Muscle layer of duodenum (tissue), 2 donors: ENCODE measurements at regions not wholly inside any gene's neighbourhood (a gene's known extent, or its start where the extent isn't known, plus 50 kb on each side); places are given as distances from the start of the nearest gene placed in this dataset.

Experiments used
- H3K27ac ChIP-seq: one replicate; pipeline ENCODE4 v1.7.0; 2013; ENCODE audit warnings: mild to moderate bottlenecking, low read length
- H3K27me3 ChIP-seq: one replicate; pipeline ENCODE4 v1.7.0; 2013; ENCODE audit warnings: low read depth, mild to moderate bottlenecking, control low read depth, low read length
- H3K36me3 ChIP-seq, 2 donors: one replicate each; pipeline ENCODE4 v1.7.0; 2013; ENCODE audit warnings: low read length in 2 of 2, control low read depth in 1 of 2, mild to moderate bottlenecking in 1 of 2; ENCODE audit not compliant: insufficient read depth in 2 of 2, control insufficient read depth in 1 of 2
- H3K4me1 ChIP-seq, 2 donors: one replicate each; pipeline ENCODE4 v1.7.0; 2013; ENCODE audit warnings: low read length in 2 of 2, mild to moderate bottlenecking in 2 of 2, control low read depth in 1 of 2, moderate library complexity in 1 of 2; ENCODE audit not compliant: insufficient read depth in 2 of 2, control insufficient read depth in 1 of 2
- H3K4me3 ChIP-seq, 2 donors: one replicate each; pipeline ENCODE4 v1.7.0; 2013; ENCODE audit warnings: low read length in 2 of 2, low read depth in 1 of 2, mild to moderate bottlenecking in 1 of 2
- H3K9me3 ChIP-seq, 2 donors: one replicate each; pipeline ENCODE4 v1.7.0; 2013; ENCODE audit warnings: low read length in 2 of 2, control low read depth in 1 of 2, mild to moderate bottlenecking in 1 of 2; ENCODE audit not compliant: control insufficient read depth in 1 of 2
- donor health status: healthy.

DNA sequence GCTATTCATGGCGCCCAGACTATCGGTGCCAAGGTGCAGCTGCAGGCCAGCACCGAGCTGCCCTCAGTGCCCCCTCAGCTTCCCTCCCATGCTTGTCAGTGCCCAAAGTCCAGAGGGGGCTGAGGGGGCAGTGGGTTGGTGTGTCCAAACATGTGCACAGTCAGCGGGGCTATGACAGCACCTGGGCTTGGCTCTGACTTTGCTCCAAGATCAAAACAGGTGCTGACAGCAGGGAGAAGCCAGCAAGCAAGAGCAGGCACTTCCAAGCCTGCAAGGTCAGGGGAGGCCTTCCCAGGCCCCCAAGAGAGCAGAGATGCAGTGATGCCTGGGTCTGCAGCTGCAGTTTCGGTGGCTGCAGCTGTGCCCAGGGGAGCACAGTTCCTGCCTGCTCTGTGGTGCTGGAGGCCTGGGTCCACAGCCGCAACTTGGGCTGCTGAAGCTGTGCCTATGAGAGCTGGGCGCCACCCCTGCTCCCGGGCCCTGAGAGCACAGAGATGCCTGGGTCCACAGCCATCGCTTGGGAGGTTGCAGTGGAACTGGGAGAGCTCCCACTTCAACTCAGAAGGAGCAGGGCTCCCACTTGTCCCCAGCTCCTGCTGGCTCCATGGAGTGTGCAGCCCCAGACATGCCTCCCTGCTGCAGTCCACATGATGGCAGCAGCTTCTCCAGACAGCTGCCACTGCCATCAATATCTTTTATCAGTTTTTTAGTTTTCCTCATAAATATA is 775.3 kb upstream of the POU3F3 start:
- H3K4me3 ChIP-seq = no peak overlapping the region
- no peaks in the 10 kb centered on the region for H3K36me3 ChIP-seq
- H3K4me1 ChIP-seq = no peaks in the 10 kb centered on the region
- H3K27ac ChIP-seq = no peak overlapping the region
- H3K9me3 ChIP-seq = no peaks in the 10 kb centered on the region
- no peaks in the 10 kb centered on the region for H3K27me3 ChIP-seq

GRCh38 chr2:104088745-104089144 is 765.2 kb upstream of the POU3F3 start:
- no peak overlapping the region for H3K4me3 ChIP-seq
- H3K27ac ChIP-seq = no peak overlapping the region
- H3K36me3 ChIP-seq = no peaks in the 10 kb centered on the region
- no peaks in the 10 kb centered on the region for H3K27me3 ChIP-seq
- no peaks in the 10 kb centered on the region for H3K4me1 ChIP-seq
- no peaks in the 10 kb centered on the region for H3K9me3 ChIP-seq

GRCh38 chr2:104090407-104090806 is 763.5 kb upstream of the POU3F3 start:
- Histone ChIP-seq H3K9me3 (no peaks in the 10 kb centered on the region), H3K27me3 (no peaks in the 10 kb centered on the region), H3K36me3 (no peaks in the 10 kb centered on the region), H3K4me3 (no peak overlapping the region), H3K4me1 (no peaks in the 10 kb centered on the region), H3K27ac (no peak overlapping the region)

DNA sequence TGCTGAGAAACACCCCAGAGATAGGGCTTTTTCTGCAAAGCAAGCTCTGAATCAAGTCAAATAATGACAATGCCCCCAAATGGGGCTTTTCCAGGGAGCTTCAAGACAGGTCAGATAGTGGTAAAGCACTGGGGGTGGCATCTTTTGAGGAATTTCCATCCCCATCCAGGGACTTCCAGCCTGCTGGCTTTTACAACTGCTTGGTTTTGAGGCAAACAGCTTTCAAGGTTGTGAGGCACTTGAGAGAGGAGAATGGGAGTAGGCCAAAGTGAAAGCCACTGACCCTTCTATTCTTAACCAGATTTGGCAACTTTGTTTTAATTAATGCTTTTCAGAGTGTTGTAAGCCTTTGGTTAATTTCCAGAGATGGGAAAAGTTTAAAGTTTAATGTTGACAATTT is 762.0 kb upstream of the POU3F3 start:
- no peak overlapping the region for H3K27ac ChIP-seq
- H3K36me3 ChIP-seq = no peaks in the 10 kb centered on the region
- H3K27me3 ChIP-seq = no peaks in the 10 kb centered on the region
- no peaks in the 10 kb centered on the region for H3K9me3 ChIP-seq
- H3K4me1 ChIP-seq = no peaks in the 10 kb centered on the region
- no peak overlapping the region for H3K4me3 ChIP-seq

- H3K36me3 ChIP-seq = no peaks in the 10 kb centered on the region
- H3K27me3 ChIP-seq = no peaks in the 10 kb centered on the region
- no peak overlapping the region for H3K27ac ChIP-seq
- H3K4me3 ChIP-seq = no peak overlapping the region
- H3K4me1 ChIP-seq = no peaks in the 10 kb centered on the region
- no peaks in the 10 kb centered on the region for H3K9me3 ChIP-seq
Measured at GRCh38 chr2:104092886-104093285, 761.0 kb upstream of the POU3F3 start.

DNA sequence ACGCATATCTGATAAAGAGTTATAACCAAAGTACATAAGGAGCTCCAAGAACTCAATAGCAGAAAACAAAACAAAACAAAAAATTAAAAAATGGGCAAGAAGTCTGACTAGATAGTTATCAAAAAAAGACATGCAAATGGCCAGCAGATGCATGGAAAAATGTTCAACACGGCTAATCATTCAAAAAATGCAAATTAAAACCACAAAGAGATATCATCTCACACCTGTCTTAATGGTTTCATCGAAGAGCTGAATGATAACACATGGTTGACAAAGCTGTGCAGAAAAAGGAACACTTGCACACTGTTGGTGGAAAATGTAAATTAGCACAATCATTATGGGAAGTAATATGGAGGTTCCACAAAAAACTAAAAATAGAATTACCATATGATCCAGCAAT is 751.3 kb upstream of the POU3F3 start:
- Histone ChIP-seq H3K27me3 (no peaks in the 10 kb centered on the region), H3K36me3 (no peaks in the 10 kb centered on the region), H3K4me1 (no peaks in the 10 kb centered on the region), H3K27ac (no peak overlapping the region), H3K4me3 (no peak overlapping the region), H3K9me3 (no peaks in the 10 kb centered on the region)

DNA sequence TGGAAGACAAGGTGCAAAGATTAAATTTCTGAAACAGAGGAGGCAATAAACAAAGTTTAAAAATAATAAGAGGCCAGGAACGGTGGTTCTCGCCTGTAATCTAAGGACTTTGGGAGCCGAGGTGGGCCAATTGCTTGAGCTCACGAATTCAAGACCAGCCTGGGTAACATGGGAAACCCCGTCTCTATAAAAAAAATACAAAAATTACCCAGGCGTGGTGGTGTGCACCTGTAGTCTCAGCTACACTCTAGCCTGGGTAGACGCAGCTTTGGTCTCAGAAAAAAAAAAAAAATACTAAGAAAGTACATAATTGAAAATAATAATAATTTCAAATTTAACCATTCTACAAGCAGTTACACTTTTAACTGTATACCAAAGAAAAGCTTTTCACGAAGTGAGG is 744.6 kb upstream of the POU3F3 start:
- Histone ChIP-seq H3K27me3 (no peaks in the 10 kb centered on the region), H3K4me1 (no peaks in the 10 kb centered on the region), H3K27ac (no peak overlapping the region), H3K4me3 (no peak overlapping the region), H3K36me3 (no peaks in the 10 kb centered on the region), H3K9me3 (no peaks in the 10 kb centered on the region)

DNA sequence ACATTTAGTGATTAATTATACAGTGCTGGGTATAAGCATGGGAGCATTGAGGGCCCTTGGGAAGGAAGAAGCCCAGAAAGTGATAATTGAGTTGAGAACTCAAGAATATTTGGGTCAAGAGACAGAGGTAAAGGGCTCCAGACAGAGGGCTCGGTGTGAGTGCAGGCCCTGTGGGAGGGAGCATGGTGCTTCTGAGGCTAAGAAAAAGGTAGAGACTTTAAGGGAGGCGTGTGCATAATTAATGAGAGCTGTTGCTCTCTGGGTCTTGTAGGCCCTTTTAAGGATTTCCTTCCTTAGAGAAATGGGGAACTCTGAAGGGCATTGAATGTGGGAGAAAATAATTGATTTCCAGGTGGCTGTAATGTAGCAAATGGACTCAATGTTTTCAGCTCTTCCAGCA is 735.0 kb upstream of the POU3F3 start:
- H3K36me3 ChIP-seq = no peaks in the 10 kb centered on the region
- H3K4me1 ChIP-seq = no peaks in the 10 kb centered on the region
- H3K4me3 ChIP-seq = no peak overlapping the region
- no peaks in the 10 kb centered on the region for H3K27me3 ChIP-seq
- no peak overlapping the region for H3K27ac ChIP-seq
- H3K9me3 ChIP-seq = no peaks in the 10 kb centered on the region

DNA sequence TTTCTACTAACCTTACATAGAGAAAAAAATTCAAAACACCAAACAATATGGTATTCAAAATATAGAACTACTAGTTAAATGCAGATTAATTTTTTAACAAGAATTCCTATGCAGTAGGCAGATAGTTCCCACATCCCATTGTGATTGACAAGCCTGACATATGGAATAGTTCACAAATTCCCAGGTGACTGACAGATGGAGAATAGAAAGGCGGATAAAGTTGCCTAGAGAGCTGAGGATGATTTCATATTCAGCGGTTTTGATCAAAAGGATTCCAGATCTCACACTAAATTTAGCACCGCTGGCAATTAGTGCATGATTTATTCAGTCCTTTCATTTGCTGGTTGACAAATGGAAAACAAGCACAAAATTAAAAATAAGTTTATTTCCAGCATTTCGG is 733.7 kb upstream of the POU3F3 start:
- no peaks in the 10 kb centered on the region for H3K4me1 ChIP-seq
- H3K4me3 ChIP-seq = no peak overlapping the region
- no peaks in the 10 kb centered on the region for H3K36me3 ChIP-seq
- H3K27me3 ChIP-seq = no peaks in the 10 kb centered on the region
- no peak overlapping the region for H3K27ac ChIP-seq
- H3K9me3 ChIP-seq = no peaks in the 10 kb centered on the region

- Histone ChIP-seq H3K27ac (no peak overlapping the region), H3K9me3 (no peaks in the 10 kb centered on the region), H3K4me3 (no peak overlapping the region), H3K4me1 (no peaks in the 10 kb centered on the region), H3K27me3 (no peaks in the 10 kb centered on the region), H3K36me3 (no peaks in the 10 kb centered on the region)
Measured at GRCh38 chr2:104125096-104125495, 728.8 kb upstream of the POU3F3 start.

DNA sequence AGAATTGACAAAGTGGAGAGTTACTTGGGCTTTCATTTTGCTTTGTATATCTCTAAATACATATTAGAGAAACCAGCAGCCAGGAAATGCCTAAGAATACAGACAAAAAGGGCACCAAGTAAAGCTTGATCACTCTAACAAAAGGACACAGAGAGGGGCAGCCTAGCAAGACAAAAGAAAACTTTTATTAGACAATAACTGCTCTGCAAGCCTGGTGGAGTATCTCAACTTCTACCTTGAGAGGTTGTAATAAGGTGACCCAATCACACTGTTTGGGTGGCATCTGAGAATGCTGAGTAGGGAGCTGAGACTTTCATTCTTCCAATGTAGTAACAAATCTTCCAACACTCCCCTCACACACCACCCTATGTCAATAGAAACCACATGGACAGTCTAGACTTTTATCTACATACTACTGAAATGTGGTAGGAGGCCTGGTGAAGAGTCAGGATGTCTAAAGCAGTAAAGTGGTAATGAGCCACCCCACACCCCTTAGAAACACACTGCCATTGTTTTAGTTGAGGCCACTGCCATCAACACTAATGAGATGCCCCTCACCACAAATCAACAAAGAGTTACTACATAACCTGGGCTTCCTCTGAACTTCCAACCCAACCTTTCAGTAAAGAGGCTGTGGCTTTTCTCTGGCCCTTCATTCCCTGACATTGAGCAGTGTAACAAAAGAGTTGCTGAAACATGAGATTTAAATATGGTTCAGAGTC is 726.7 kb upstream of the POU3F3 start:
- H3K4me3 ChIP-seq = no peak overlapping the region
- no peaks in the 10 kb centered on the region for H3K9me3 ChIP-seq
- no peak overlapping the region for H3K27ac ChIP-seq
- H3K4me1 ChIP-seq = no peaks in the 10 kb centered on the region
- H3K27me3 ChIP-seq = no peaks in the 10 kb centered on the region
- no peaks in the 10 kb centered on the region for H3K36me3 ChIP-seq

DNA sequence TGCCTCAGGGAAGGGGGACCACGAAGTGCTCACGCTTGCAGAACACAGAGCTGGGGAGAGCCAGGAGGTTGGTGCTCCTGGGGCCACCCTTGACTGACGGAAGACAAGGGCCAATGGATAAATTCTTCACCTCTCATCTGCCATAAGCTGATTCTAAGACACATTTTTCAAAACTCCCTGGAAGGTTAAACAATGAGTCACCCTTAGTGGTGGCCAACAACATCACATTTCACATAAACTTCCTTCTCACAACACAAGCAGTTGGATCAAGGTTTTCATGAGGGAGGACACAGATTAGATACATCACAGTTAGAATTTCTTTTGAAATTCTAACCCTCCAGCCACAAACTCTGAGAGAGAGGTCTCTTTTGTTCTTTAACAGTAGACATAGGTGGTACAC is 713.6 kb upstream of the POU3F3 start:
- no peak overlapping the region for H3K27ac ChIP-seq
- no peaks in the 10 kb centered on the region for H3K27me3 ChIP-seq
- H3K36me3 ChIP-seq = no peaks in the 10 kb centered on the region
- no peak overlapping the region for H3K4me3 ChIP-seq
- no peaks in the 10 kb centered on the region for H3K4me1 ChIP-seq
- H3K9me3 ChIP-seq = peaks cover 0 to 4% of the 10 kb centered on the region in 2 donors
